Hematopoietic multipotent progenitor cell treated with erythropoietin and hydrocortisone succinate and interleukin-3 and kit ligand, for 4 days (in vitro differentiated cells): ENCODE measurements at regions not wholly inside any gene's neighbourhood (a gene's known extent, or its start where the extent isn't known, plus 50 kb on each side); places are given as distances from the start of the nearest gene placed in this dataset.
"Not testable (repeated sequence)": the region's sequence is repeated elsewhere in the genome, so short reads cannot be mapped to it uniquely, and the experiment has no call there.

ENCODE experiments used
- DNase-seq: peaks from one replicate; pipeline ENCODE4 v3.0.0-alpha.2; 2015

DNA sequence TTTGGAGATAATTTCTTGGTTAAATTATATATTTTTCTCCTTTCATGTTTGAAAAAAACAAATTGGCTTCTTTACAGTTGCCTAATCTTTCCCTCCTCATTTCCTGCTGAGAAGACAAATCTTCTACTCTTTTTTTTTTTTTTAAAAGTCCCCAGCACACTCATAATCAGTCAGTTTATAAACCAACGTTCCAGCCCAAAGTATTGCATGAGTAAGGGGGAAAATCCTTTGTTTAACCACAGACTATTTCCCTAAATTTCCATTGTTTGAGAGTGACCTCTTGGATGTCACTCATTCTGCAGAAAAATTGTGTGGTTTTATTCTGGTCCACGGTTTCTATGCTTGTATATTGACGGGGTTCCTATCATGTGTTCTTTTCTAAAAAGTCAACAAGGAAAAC lies 55.1 kb upstream of the TLR4 start:
- no peak for DNase-seq

DNA sequence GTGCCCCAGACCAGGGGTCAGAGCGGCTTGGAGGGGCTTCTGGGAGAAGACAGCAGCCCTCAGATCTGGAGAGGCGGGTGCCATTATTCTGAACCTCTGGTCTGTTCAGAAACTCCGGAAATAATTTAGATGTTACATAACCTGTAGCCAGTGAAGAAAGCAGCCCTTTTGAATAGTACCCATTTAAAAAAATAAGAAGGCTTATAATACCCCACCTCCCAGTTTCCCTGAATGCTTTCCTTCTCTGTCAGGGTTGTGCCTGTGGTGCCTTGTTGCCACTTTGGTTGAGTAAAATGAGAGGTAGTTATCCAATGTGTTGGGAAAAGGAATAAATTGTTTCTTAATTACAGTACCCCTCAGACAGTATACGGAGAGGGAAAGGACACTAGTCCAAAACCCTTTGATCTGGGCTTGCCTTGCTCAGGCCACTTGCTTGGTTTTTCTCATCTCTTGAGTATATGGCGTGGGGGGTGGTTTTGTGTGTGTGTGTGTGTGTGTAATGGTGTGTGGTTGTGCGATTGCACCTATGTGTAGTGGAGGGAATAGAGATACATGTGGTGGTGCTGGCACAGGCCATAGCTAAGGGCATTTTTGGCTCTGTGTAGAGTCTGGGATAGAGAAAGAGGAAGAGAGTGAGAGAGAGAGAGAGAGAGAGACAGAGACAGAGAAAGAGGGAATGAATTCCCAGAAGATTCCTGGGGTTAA lies 59.1 kb upstream of the TLR4 start:
- DNase-seq = no peak

- peak; percentile 82 for DNase-seq
Observed at GRCh38 chr9:117644133-117644931, 59.9 kb upstream of the TLR4 start.

- DNase-seq = peak; percentile 8
Observed at GRCh38 chr9:117643288-117643654, 60.9 kb upstream of the TLR4 start.

DNA sequence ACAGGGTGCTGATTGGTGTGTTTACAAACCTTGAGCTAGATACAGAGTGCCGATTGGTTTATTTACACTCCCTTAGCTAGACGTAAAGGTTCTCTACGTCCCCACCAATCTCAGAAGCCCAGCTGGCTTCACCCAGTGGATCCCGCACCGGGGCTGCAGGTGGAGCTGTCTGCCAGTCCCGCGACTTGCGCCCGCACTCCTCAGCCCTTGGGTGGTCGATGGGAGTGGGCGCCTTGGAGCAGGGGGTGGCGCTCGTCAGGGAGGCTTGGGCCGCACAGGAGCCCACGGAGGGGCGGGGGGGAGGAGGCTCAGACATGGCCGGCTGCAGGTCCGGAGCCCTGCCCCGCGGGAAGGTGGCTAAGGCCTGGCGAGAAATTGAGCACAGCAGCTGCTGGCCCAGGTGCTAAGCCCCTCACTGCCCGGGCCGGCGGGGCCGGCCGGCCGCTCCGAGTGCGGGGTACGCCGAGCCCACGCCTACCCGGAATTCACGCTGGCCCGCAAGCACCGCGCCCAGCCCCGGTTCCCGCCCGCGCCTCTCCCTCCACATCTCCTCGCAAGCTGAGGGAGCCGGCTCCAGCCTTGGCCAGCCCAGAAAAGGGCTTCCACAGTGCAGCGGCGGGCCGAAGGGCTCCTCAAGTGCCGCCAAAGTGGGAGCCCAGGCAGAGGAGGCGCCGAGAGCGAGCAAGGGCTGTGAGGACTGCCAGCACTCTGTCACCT lies 61.5 kb upstream of the TLR4 start:
- not testable (repeated sequence) for DNase-seq

- no peak for DNase-seq
Observed at GRCh38 chr9:117636681-117637080, 67.5 kb upstream of the TLR4 start.

DNA sequence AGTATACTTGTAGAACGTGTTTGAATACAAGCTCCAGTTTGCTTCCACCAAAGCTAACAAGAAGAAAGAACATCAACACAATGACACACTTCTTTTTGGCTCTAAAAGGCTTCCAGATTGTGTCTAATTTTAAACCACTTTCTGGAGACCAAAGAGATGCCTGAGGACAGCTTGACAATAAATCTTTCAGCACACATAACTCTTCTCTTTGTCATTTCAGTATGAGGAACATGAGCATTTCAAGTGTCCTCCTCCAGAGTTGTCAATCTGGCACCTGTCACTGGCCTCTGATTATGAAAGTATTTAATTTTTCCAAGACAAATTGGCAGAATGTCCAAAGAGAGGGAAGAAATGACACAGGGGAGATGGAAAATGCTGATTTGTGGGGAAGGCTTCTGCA lies 79.0 kb upstream of the TLR4 start:
- DNase-seq = no peak

DNA sequence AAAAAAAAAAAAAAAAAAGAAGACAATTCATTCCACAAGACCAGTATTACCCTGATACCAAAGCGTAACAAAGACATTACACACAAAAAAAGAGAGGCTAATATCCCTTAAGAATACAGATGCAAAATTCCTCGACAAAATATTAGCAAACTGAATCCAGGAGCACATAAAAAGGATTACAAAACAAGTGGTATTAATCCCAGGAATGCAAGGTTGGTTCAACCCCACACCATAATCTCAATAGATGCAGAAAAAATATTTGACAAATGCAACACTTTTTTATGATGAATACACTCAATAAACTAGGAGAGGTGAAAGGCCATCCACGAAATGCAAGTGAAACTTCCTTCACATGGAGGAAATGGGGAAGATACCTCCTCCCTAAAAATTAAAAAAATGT lies 80.1 kb upstream of the TLR4 start:
- DNase-seq = no peak

DNA sequence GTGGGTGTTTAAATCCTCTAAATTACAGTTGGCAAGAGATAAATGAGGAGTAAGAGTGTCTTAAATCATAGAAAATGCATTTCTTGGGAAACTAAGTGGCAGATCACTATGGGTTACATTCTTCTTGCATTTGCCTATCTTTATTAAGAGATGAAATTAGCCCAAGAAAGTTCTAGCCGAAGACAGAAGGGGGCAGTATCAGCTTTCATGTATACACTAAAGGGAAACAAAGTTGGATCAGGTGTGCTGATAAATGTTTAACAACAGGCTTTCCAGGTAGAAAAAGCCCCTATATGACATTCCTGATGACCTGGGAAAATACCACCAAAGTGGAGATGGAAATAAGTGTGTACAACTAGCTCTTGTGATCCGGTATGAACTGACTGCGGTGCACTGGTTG lies 81.9 kb upstream of the TLR4 start:
- DNase-seq = peak; percentile 2

DNA sequence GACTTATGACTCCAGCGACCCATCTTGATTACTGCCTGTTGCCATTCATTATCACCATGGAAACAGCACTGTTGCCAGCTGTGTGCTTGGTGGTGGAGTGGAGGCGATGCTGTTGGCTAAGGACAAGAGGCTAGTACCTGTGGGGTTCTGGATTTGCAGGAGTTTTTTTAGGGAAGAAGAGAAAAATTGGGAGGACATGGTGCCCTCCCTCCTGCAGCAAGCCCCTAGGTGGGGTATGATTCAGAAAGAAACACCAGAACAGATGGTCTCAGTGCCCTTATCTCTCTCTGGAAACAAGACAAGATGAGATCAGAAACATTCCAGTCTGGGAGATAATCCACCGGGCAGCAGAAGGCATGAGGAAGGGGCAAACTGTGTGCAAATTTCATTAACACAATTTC lies 87.8 kb upstream of the TLR4 start:
- DNase-seq = no peak

DNA sequence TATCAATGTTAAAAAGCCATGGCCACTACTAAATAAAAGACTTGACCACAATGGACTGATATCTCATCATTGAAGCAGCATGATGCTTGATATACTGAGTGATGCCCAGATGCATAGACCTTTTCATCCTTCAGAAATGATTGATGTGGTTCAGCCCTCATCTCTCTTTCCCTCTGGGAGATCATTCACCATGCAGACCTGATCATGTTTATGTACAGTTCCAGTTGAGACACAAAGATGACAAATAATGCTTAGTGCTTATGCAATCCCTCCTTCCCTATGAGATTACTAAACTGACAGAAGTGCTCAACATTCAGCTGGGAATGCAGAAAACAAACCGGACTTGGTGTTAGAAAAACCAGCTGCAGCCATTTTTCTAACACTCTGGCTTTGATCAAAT lies 91.9 kb upstream of the TLR4 start:
- DNase-seq = no peak

GRCh38 chr9:117597977-117598376 lies 106.2 kb upstream of the TLR4 start:
- no peak for DNase-seq

DNA sequence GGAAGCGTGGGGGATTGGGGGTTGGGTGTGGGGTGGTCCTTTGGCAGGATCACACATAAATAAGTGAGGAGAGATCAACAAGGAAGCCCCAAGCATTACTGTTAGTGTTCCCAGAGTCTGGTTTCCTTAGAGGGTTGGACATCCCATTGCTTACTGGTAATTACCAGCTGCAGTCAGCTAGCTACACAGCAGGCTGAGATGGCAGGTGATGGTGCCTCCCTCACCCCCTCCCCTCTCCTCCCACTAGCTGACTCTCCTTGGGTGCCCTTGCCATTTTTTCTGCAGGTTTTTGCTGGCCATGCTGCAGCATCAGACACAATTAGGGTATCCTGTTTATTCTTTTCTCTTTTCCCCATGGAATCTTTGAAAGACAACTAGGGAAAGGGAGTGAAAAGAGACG lies 107.5 kb upstream of the TLR4 start:
- DNase-seq = no peak

DNA sequence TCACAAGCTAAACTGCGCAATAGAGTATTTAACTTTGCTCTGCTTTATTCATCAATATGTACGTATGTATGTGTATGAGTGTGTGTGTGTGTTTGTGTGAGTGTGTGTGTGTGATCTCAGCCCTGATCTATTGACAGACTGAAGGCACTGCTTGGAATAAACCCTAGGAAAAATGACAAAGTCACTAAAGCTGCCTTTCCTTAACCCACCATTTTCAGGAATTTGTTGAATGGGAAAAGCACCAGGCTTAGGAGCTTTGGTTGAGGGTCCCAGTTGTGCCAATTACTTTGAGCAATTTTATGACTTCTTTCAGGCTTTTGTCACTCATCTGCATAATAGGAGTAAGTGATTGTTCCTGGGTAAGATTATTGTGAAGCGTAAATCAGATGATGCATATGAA lies 108.6 kb upstream of the TLR4 start:
- no peak for DNase-seq

DNA sequence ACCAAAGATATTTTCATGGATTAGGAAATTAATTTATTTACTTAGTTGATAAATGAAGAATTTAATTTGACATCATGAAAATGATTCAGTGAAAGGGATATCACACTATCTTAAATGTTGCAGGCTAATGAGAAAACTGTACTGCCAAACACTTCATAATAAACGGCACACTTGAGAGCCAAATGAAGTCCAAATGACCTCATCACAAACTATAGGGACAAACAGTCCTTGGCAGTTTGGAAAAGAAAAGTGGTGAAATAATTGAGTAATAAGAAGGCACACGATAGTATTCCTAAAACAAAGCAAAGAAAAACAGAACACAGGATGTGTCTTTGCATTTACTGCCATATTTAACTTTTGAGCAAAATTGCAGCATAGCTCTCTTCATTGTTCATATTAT lies 116.9 kb upstream of the TLR4 start:
- DNase-seq = no peak

DNA sequence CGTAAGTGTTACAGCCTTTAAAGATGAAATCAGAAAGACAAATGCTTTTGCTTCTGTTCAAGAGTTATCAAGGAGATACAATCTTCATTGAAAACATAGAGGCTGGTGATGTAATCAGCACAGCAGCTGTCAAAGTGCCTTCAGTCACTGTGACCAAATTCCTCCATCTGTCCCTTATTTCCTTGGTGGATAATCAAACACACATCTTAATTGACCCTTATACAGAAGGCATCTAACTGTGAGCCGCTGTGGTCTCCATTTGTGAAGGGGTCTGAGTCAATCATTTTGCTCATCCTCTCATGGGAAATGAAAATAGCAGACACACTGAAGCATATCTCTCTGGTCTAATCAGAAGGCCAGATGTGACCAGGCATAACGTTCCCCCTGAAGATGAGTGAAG lies 130.1 kb upstream of the TLR4 start:
- no peak for DNase-seq

DNA sequence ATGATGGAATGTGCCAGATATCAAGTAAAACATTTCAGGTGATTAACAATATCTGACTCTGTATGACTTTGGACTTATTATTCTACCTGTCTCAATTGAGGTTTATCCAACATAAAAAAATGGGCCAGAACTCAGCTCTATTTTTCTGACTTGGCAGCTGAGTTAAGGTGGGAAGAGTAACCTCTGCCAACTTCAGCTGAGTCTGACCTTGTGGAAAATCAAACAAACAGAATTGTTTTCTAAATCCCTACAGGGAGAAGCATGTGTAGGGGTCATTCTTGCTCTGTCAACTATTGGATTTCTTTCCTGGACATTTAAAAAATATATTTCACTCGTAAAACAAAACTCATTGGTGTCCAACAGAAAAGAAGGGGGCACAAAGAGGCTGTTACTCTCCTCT lies 139.4 kb upstream of the TLR4 start:
- no peak for DNase-seq

GRCh38 chr9:117561761-117562160 lies 142.4 kb upstream of the TLR4 start:
- DNase-seq = no peak

DNA sequence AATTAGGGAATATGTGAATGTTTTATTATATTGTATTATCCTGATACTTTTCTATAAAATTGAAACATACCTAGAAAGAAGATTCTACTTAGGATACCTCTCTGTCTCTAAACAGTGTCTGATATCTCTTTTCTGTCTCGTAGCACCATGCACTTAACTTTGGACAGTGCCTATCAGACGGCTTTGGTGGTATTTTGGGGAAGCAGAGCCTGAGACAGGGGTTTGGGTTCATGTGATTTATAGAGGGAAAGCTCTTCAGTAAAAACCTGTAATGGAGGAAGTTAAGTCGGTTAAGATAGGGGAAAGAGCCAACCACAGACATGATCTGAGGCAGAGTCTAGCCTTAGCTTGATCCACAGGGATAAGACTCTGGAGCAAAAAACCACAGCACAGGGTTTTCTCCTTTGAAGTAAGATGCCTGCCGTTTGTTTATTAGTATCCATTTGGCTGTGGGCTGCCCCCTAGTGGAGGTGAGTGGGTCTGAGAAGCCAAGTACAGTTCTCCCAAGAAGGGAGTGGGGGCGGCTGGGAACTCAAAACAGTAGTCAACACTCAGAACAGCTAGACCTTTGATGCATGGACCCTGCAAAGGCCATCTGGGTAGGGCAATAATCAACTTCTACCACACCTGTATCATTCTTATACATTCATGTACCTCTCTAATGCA lies 141.2 kb upstream of the ASTN2 start:
- peak; percentile 61 for DNase-seq

DNA sequence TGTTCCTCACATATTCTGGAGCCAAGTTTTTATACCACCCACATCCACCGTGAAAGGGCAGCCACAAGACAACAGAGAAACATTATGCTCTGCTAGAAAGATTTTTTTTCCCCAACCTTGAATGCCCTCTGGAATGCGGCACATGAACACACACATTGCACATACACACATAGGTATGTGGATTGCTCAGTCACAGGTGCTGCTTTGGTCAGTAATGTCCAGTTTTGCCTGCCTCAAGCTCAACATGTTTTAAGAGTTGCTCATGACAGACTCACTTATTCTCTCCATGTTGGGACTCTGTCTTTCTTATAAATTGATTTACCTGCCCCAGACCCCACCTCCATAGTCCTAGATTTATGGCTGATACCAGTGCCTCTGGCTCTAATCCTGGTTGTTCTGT lies 138.0 kb upstream of the ASTN2 start:
- DNase-seq = no peak

DNA sequence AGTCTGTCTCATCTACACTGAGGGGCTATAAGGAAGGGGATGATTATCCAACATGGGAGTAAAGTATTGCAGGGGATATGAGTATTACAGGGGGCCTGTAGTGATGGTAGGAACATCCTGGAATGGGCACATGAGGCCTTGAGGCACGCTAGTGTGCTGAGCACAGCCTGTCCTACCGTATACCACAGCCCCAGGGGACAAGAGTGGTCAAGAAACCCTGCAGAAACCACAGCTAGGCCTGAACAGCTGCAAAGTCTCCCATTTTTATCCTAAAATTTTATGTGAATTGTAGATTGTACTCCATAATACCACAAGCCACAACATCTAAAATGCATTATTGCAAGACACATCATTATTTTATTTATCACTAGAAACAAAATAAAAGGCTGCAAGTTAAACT lies 136.3 kb upstream of the ASTN2 start:
- no peak for DNase-seq

- DNase-seq = no peak
Observed at GRCh38 chr9:117549444-117549843, 134.6 kb upstream of the ASTN2 start.

DNA sequence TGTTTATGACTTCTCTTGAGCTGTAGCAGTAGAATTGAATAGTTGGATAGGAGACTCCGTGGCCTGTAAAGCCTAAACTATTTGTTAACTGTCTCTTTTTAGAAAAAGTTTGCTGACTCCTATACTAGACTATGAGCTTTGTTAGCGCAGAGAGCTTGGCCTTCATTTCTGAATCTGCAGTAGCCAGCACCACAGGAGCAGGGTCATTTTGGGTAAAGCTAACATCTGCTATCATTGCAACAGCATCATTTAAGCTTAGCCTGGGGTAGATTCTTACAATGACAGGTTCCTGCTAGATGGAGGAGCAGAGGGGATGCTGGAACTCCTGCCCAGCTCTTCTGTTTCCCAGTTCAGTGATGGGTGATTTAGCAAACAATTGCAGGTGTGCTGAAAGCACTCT lies 133.7 kb upstream of the ASTN2 start:
- no peak for DNase-seq

DNA sequence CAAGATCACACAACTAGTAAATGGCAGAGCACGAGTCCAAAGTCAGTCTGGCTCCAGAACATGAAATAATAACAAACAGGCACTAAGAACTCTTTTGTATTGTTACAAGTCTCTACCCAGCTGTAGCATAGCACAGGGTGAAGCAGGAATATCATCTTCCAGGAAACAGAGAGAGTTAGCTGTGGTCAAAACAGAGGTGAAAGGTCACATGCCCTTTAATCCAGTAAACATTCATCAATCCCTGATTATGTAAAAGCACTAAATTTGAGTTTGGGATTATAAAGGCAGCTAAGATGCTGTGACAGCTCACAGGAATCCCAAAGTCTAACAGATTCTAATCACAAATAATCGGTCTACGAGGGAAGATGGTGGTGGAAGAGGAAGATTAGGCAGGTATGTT lies 133.0 kb upstream of the ASTN2 start:
- no peak for DNase-seq
